Loucy (cell line): ENCODE measurements at regions not wholly inside any gene's neighbourhood (a gene's known extent, or its start where the extent isn't known, plus 50 kb on each side); places are given as distances from the start of the nearest gene placed in this dataset.

Experiments used
- H2AFZ ChIP-seq: fragments of 200-600 bp; sonication (generic); 2 replicates; pipeline ENCODE4 v1.6.0; 2016; ENCODE audit warnings: antibody characterized with exemption, mild to moderate bottlenecking, low read length, moderate library complexity
- H3F3A ChIP-seq: fragments of 200-600 bp; 2 replicates; pipeline ENCODE4 v1.6.0; 2016; ENCODE audit warnings: antibody characterized with exemption, low read depth, mild to moderate bottlenecking
- H3K27me3 ChIP-seq: fragments of 200-600 bp; sonication (generic); 2 replicates; pipeline ENCODE4 v1.6.1; 2014; ENCODE audit warnings: low read length, mild to moderate bottlenecking; ENCODE audit not compliant: insufficient read depth, poor library complexity, severe bottlenecking
- H3K36me3 ChIP-seq: fragments of 200-600 bp; sonication (generic); 2 replicates; pipeline ENCODE4 v1.6.1; 2016; ENCODE audit warnings: low read length; ENCODE audit not compliant: insufficient read depth
- H3K4me1 ChIP-seq: fragments of 200-600 bp; sonication (generic); 2 replicates; pipeline ENCODE4 v1.5.1; 2014; ENCODE audit warnings: low read length, mild to moderate bottlenecking; ENCODE audit not compliant: insufficient read depth, poor library complexity, severe bottlenecking
- H3K4me2 ChIP-seq: fragments of 200-600 bp; sonication (generic); 2 replicates; pipeline ENCODE4 v1.6.0; 2014; ENCODE audit warnings: antibody characterized with exemption, low read length, low read depth, mild to moderate bottlenecking; ENCODE audit not compliant: poor library complexity, severe bottlenecking
- H3K4me3 ChIP-seq: fragments of 200-600 bp; sonication (generic); 2 replicates; pipeline ENCODE4 v1.5.1; 2014; ENCODE audit warnings: low read length, mild to moderate bottlenecking, mixed read lengths; ENCODE audit not compliant: poor library complexity, severe bottlenecking
- H3K79me2 ChIP-seq: fragments of 200-600 bp; sonication (generic); 2 replicates; pipeline ENCODE4 v1.6.1; 2014; ENCODE audit warnings: low read length; ENCODE audit not compliant: insufficient read depth
- H3K9ac ChIP-seq: fragments of 200-600 bp; sonication (generic); 2 replicates; pipeline ENCODE4 v1.6.0; 2014; ENCODE audit warnings: mild to moderate bottlenecking, low read depth, low read length, moderate library complexity; ENCODE audit not compliant: poor library complexity, severe bottlenecking
- H3K9me2 ChIP-seq: fragments of 200-600 bp; sonication (generic); replicated peaks from 2 replicates; pipeline ENCODE4 v1.6.1; 2016; ENCODE audit warnings: low read depth, low read length, mixed read lengths
- H3K9me3 ChIP-seq: fragments of 200-600 bp; sonication (generic); 2 replicates; pipeline ENCODE4 v1.6.1; 2014; ENCODE audit warnings: mild to moderate bottlenecking, antibody characterized with exemption, low read length, low read depth; ENCODE audit not compliant: insufficient read depth
- H4K20me1 ChIP-seq: fragments of 200-600 bp; sonication (generic); 2 replicates; pipeline ENCODE4 v1.6.0; 2014; ENCODE audit warnings: antibody characterized with exemption, low read length, mild to moderate bottlenecking; ENCODE audit not compliant: insufficient read depth, poor library complexity, severe bottlenecking
- EZH2phosphoT487 ChIP-seq: fragments of 200-600 bp; IDR thresholded peaks from 2 replicates; pipeline ENCODE4 v1.6.1; 2018; ENCODE audit warnings: antibody characterized with exemption, mild to moderate bottlenecking, moderate library complexity, borderline replicate concordance
- TF ChIP-seq, protein P1 (sequence below): fragments of 200-600 bp; sonication (generic); conservative IDR thresholded peaks from 2 replicates; pipeline ENCODE4 v1.5.1; 2014; ENCODE audit warnings: mild to moderate bottlenecking, antibody characterized with exemption, low read length

DNA sequence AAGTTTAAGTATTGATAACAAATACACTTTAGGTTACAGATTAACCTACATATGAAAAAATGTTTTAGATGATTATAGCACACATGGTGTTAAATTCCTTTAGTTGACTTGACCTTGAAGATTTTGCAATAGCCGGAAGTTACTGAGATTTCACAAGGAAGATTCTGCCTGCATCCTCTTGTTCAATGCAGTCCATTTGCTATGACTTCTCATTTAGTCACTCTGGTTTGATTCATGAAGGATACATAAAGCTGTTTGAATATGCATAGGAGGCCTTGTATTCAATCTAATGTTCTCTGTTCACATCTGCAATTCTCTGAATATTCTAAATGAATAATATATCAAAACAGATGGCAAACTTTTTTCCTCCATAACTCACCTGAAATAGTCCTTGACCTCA is 870.2 kb upstream of the GOT2 start:
- Histone ChIP-seq H3K36me3 (no peaks in the 10 kb centered on the region), H3K27me3 (no peaks in the 10 kb centered on the region), H3K9ac (no peak overlapping the region), H3K4me3 (no peak overlapping the region), H3K79me2 (no peaks in the 10 kb centered on the region), H2AFZ (no peak overlapping the region), H3K4me1 (no peaks in the 10 kb centered on the region), H3K9me3 (no peaks in the 10 kb centered on the region), H3K4me2 (no peak overlapping the region), H3F3A (no peaks in the 10 kb centered on the region), H4K20me1 (no peaks in the 10 kb centered on the region), H3K9me2 (no peaks in the 10 kb centered on the region)
- no peak for TF ChIP-seq EZH2phosphoT487

DNA sequence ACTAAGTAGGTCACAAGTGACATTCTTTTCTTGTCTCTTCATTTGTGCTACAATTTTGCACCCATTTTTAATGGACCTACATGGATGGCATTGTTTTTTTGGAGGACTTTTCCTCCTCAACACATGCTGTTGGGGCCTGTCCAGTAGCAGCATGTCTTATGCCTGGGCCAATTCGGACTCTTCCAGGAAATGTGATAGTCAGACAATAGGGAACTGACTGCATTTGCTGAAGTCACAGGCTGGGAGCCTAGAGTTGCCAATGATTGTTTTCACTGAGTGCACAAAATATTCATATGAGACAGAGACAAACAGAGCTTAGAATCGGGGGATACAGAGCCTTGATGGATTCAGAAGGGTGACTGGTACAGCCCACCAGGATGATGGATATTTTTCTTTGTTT is 867.3 kb upstream of the GOT2 start:
- Histone ChIP-seq H3K27me3 (no peaks in the 10 kb centered on the region), H3K36me3 (no peaks in the 10 kb centered on the region), H3K4me3 (no peak overlapping the region), H3K9ac (no peak overlapping the region), H3F3A (no peaks in the 10 kb centered on the region), H2AFZ (no peak overlapping the region), H3K9me3 (no peaks in the 10 kb centered on the region), H3K4me1 (no peaks in the 10 kb centered on the region), H4K20me1 (no peaks in the 10 kb centered on the region), H3K4me2 (no peak overlapping the region), H3K9me2 (no peaks in the 10 kb centered on the region), H3K79me2 (no peaks in the 10 kb centered on the region)
- TF ChIP-seq EZH2phosphoT487 = no peak
- TF ChIP-seq, protein P1, sequence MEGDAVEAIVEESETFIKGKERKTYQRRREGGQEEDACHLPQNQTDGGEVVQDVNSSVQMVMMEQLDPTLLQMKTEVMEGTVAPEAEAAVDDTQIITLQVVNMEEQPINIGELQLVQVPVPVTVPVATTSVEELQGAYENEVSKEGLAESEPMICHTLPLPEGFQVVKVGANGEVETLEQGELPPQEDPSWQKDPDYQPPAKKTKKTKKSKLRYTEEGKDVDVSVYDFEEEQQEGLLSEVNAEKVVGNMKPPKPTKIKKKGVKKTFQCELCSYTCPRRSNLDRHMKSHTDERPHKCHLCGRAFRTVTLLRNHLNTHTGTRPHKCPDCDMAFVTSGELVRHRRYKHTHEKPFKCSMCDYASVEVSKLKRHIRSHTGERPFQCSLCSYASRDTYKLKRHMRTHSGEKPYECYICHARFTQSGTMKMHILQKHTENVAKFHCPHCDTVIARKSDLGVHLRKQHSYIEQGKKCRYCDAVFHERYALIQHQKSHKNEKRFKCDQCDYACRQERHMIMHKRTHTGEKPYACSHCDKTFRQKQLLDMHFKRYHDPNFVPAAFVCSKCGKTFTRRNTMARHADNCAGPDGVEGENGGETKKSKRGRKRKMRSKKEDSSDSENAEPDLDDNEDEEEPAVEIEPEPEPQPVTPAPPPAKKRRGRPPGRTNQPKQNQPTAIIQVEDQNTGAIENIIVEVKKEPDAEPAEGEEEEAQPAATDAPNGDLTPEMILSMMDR = no peak

DNA sequence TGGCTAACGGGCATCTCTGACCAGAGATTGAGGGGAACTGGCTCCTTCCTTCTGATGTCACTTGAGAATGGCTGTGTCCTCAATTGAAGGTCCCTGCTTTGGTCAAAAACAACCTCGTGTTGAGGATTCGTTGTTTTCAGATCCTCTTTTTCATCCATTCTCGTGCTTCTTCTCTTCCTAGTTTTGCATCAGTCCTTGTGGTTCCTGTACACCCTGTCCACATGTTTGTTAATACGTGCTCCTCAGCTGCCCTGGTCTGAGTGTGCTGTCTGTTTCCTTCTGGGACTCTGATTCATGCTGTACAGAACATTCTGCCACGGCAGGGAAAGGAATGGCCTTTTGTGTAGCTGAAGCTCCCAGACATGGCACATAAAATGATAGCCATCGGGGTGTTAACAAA is 863.2 kb upstream of the GOT2 start:
- no peak overlapping the region for H3K9ac ChIP-seq
- no peak overlapping the region for H3K4me3 ChIP-seq
- no peak overlapping the region for H3K4me2 ChIP-seq
- no peaks in the 10 kb centered on the region for H3F3A ChIP-seq
- no peaks in the 10 kb centered on the region for H3K36me3 ChIP-seq
- H2AFZ ChIP-seq = no peak overlapping the region
- no peaks in the 10 kb centered on the region for H3K9me2 ChIP-seq
- TF ChIP-seq, protein P1 = no peak
- TF ChIP-seq EZH2phosphoT487 = no peak
- no peaks in the 10 kb centered on the region for H4K20me1 ChIP-seq
- no peaks in the 10 kb centered on the region for H3K27me3 ChIP-seq
- no peaks in the 10 kb centered on the region for H3K79me2 ChIP-seq
- H3K4me1 ChIP-seq = no peaks in the 10 kb centered on the region
- no peaks in the 10 kb centered on the region for H3K9me3 ChIP-seq

DNA sequence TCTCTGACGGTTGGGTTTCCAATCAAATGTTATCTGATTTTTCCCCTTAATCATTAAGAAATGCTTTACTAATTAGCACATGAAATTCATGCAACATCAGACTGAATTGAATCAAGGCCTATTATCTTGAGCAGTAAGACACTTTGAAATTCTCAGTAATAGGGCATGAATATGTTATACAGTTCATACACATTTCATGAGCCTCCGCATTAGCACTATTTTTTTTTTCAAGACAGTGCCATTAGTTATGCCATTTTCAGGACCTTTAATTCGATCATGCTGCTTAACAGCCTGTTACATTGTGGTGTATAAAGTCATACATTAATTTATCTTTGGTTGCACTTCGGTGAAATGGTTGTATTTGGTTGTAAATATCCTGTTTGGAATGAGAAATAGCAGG is 862.6 kb upstream of the GOT2 start:
- Histone ChIP-seq H4K20me1 (no peaks in the 10 kb centered on the region), H3K9me2 (no peaks in the 10 kb centered on the region), H3K4me3 (no peak overlapping the region), H3K27me3 (no peaks in the 10 kb centered on the region), H3K79me2 (no peaks in the 10 kb centered on the region), H3K36me3 (no peaks in the 10 kb centered on the region), H3K9me3 (no peaks in the 10 kb centered on the region), H3K4me1 (no peaks in the 10 kb centered on the region), H3K4me2 (no peak overlapping the region), H2AFZ (no peak overlapping the region), H3K9ac (no peak overlapping the region), H3F3A (no peaks in the 10 kb centered on the region)
- TF ChIP-seq, protein P1 = no peak
- no peak for TF ChIP-seq EZH2phosphoT487
